ENCODE measurements at regions not wholly inside any gene's neighbourhood (a gene's known extent, or its start where the extent isn't known, plus 50 kb on each side); places are given as distances from the start of the nearest gene placed in this dataset.
A peak's percentile ranks its signal among the peaks of the same experiment; 100 is the strongest.

GRCh38 chr3:124424396-124424795, 305.9 kb upstream of the UMPS start:
- no peak overlapping the region for H3K4me2 ChIP-seq (ENCODE audit: low read depth, low read length, poor library complexity, severe bottlenecking)
- no peaks in the 10 kb centered on the region for H4K20me1 ChIP-seq (ENCODE audit: insufficient read depth, low read length, poor library complexity, severe bottlenecking)
- TF ChIP-seq CTCF (conservative IDR thresholded peaks at IDR 0.05; ENCODE audit: low read length) (no peak), EZH2phosphoT487 (IDR thresholded peaks at IDR 0.05; ENCODE audit: borderline replicate concordance) (no peak)
- H2AFZ ChIP-seq (ENCODE audit: low read length), result no peak overlapping the region
- no peak overlapping the region for H3K9ac ChIP-seq (ENCODE audit: low read depth, low read length, poor library complexity, severe bottlenecking)
- no peaks in the 10 kb centered on the region for H3K36me3 ChIP-seq (ENCODE audit: insufficient read depth, low read length)
- H3K9me3 ChIP-seq (ENCODE audit: insufficient read depth, low read depth, low read length), result no peaks in the 10 kb centered on the region
- peaks cover 12% of the 10 kb centered on the region for H3K4me1 ChIP-seq (ENCODE audit: insufficient read depth, low read length, poor library complexity, severe bottlenecking)
- no peaks in the 10 kb centered on the region for H3F3A ChIP-seq (ENCODE audit: low read depth)
- no peaks in the 10 kb centered on the region for H3K79me2 ChIP-seq (ENCODE audit: insufficient read depth, low read length)
- no peak overlapping the region for H3K4me3 ChIP-seq (ENCODE audit: low read length, poor library complexity, severe bottlenecking)
- H3K9me2 ChIP-seq (replicated peaks; ENCODE audit: low read depth, low read length), result no peaks in the 10 kb centered on the region
- no peaks in the 10 kb centered on the region for H3K27me3 ChIP-seq (ENCODE audit: insufficient read depth, low read length, poor library complexity, severe bottlenecking)

- no peaks in the 10 kb centered on the region for H4K20me1 ChIP-seq (ENCODE audit: insufficient read depth, low read length, poor library complexity, severe bottlenecking)
- no peaks in the 10 kb centered on the region for H3K79me2 ChIP-seq (ENCODE audit: insufficient read depth, low read length)
- H3K9me3 ChIP-seq (ENCODE audit: insufficient read depth, low read depth, low read length), result no peaks in the 10 kb centered on the region
- no peaks in the 10 kb centered on the region for H3K9me2 ChIP-seq (replicated peaks; ENCODE audit: low read depth, low read length)
- peaks cover 21% of the 10 kb centered on the region for H3K4me1 ChIP-seq (ENCODE audit: insufficient read depth, low read length, poor library complexity, severe bottlenecking)
- no peaks in the 10 kb centered on the region for H3K36me3 ChIP-seq (ENCODE audit: insufficient read depth, low read length)
- H3K9ac ChIP-seq (ENCODE audit: low read depth, low read length, poor library complexity, severe bottlenecking), result no peak overlapping the region
- H3K4me2 ChIP-seq (ENCODE audit: low read depth, low read length, poor library complexity, severe bottlenecking), result no peak overlapping the region
- no peaks in the 10 kb centered on the region for H3K27me3 ChIP-seq (ENCODE audit: insufficient read depth, low read length, poor library complexity, severe bottlenecking)
- no peaks in the 10 kb centered on the region for H3F3A ChIP-seq (ENCODE audit: low read depth)
- TF ChIP-seq EZH2phosphoT487 (IDR thresholded peaks at IDR 0.05; ENCODE audit: borderline replicate concordance) (no peak), CTCF (conservative IDR thresholded peaks at IDR 0.05; ENCODE audit: low read length) (no peak)
- no peak overlapping the region for H2AFZ ChIP-seq (ENCODE audit: low read length)
- H3K4me3 ChIP-seq (ENCODE audit: low read length, poor library complexity, severe bottlenecking), result no peak overlapping the region
Observed at GRCh38 chr3:124425972-124426371, 304.3 kb upstream of the UMPS start.

GRCh38 chr3:124428372-124429128, 301.7 kb upstream of the UMPS start:
- Histone ChIP-seq H4K20me1 (ENCODE audit: insufficient read depth, low read length, poor library complexity, severe bottlenecking) (no peaks in the 10 kb centered on the region), H3K4me1 (ENCODE audit: insufficient read depth, low read length, poor library complexity, severe bottlenecking) (peaks cover 21% of the 10 kb centered on the region), H3K4me2 (ENCODE audit: low read depth, low read length, poor library complexity, severe bottlenecking) (peak overlapping the region; percentile 46), H3K9ac (ENCODE audit: low read depth, low read length, poor library complexity, severe bottlenecking) (no peak overlapping the region), H3F3A (ENCODE audit: low read depth) (no peaks in the 10 kb centered on the region), H3K27me3 (ENCODE audit: insufficient read depth, low read length, poor library complexity, severe bottlenecking) (no peaks in the 10 kb centered on the region), H3K36me3 (ENCODE audit: insufficient read depth, low read length) (no peaks in the 10 kb centered on the region), H3K9me3 (ENCODE audit: insufficient read depth, low read depth, low read length) (no peaks in the 10 kb centered on the region), H2AFZ (ENCODE audit: low read length) (no peak overlapping the region), H3K4me3 (ENCODE audit: low read length, poor library complexity, severe bottlenecking) (no peak overlapping the region), H3K9me2 (replicated peaks; ENCODE audit: low read depth, low read length) (no peaks in the 10 kb centered on the region), H3K79me2 (ENCODE audit: insufficient read depth, low read length) (no peaks in the 10 kb centered on the region)
- TF ChIP-seq CTCF (conservative IDR thresholded peaks at IDR 0.05; ENCODE audit: low read length) (no peak), EZH2phosphoT487 (IDR thresholded peaks at IDR 0.05; ENCODE audit: borderline replicate concordance) (no peak)

Measured in Loucy (cell line).